ENCODE measurements at regions not wholly inside any gene's neighbourhood (a gene's known extent, or its start where the extent isn't known, plus 50 kb on each side); places are given as distances from the start of the nearest gene placed in this dataset.
"Not testable (repeated sequence)": the region's sequence is repeated elsewhere in the genome, so short reads cannot be mapped to it uniquely, and the experiment has no call there.

DNA sequence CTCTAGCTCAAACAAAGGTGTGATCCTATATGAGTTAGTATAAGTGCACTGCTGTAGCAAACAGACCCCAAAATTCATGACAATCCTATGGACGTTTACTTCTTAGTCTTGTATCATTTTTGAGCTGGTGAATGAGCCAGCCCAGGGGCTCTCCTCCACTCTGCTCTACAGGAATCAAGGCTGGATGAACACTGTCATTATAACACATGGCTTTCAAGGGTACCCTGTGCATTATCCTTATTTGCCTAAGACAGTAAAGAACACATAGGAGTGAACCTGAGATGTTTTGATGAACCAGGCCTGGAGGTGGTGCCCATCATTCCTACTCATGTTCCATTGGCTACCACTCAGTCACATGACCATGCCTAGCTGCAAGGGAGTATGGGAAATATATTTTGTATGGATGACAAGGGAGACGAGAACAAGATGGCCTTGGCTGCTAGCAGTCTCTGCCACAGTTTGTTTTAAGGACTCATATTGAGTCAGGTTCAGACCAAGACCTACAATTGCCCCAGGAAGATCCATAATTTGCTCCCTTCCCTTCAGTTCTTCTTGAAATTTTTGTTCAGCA lies 107.4 kb upstream of the HES1 start:
- no peak for DNase-seq

DNA sequence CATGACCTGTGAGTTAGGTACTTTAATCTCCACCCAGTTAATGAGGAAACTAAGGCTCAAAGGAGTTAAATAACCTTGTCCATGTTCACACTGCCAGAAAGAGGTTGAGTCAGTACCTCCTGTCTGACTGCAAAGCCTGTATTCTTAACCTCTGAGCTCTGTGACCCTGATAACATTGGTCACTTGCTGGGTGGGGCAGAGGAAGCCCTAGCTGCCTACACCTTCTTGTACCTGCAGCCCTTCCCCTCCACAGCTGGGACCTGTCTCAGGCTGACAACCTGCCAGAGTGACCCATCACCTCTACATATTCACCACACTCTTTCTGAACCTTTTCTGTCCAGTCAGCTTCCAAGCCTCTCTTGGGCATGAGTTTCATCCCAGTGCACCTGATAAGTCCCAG lies 106.1 kb upstream of the HES1 start:
- no peak for DNase-seq

DNA sequence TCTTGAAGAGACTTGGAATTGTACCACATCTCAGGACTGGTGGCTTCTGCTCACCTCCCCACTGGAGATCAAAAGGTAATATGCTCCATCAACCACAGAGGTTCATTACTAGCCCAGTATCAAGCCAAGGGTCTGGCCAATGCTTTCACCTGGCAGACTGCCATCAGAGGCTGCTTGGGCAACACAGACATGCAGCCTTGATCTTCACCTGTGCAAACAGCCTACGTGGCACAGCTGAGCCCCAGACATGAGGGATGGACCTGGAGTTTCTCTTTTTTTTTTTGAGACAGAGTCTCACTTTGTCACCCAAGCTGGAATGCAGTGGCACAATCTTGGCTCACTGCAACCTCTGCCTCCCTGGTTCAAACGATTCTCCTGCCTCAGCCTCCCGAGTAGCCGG lies 105.6 kb upstream of the HES1 start:
- DNase-seq: no peak

DNA sequence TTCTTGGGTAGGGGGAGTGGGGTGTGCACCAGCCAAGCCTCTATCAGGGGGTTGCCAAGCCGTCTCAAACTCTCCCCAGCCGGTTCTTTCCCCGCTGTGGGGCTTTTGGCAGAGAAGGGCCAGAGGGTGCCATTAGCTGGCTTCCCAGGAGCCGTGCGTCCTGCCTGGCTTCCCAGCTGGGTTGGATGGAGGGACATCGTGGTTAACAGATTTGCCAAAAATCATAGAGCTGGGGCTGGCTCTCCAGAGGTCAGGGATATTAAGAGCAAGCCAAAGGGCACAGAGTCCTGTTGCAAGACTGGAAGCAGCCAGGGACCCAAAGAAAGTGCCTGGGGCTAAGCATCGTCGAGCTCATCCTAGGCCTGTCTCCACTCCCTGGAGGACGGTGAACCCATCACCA lies 104.6 kb upstream of the HES1 start:
- no peak for DNase-seq

DNA sequence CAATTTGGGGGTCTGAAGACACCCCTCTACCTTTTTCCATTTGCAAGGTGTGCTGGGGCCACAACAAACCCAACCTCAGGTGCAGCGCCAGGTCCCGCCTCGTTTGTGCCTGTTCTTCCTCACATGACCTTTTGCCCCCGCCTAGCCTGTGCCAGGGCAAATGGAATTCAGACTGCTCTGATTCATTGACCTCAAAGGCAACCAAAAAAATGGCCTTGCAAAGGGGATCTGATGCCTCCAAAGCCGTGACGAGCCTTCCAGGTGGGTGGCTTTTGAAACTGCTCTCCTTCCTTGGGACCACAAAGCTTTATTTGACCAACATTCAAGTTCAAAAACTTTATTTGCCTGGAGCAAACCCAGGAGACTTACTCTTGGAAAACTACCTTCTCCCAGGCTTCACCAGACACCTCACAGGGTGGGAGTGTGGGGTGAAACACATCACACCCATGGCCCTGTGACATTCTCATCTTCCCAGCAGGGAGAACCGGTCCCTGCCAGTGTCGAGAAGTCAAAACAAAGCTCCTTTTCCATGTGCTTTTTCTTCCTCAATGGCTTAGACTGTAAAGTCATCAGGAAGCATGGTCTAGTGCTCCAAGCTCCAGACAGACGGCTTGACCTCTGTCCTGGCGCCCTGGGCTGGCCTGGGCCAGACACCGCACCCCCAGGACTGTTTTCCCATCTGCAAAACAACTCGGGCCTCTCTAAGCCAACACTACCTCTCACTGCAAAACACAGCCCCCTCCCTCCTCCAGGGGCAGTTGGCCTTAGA lies 103.9 kb upstream of the HES1 start:
- no peak for DNase-seq

DNA sequence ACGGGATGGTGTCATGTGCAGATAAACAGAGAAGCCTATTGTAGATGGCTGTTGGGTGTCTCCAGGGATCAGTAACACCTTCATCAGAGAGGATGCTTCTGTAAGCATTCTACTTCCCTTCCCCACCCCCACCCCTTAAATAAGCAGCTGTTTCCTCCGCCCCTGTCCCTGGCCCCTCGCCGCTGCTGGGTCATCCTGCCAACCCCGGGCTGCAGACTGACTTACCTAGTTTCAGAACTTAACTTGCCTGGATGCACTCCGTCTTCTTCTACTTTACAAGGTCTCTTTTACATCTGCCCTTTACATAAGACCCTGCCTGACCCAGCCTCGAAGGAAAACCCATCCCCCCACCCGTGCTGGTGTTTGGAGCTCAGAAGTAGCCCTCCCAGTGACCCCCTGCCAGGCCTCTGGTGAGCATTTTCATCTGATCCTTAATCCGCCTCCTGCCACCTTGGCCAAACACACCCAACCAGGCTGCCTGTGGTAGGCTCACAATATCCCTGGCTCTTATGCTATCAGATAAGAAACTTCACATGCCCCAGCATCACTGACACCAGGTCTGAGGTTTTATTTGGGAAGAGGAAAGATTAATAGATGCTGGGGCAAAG lies 103.0 kb upstream of the HES1 start:
- no peak for DNase-seq

DNA sequence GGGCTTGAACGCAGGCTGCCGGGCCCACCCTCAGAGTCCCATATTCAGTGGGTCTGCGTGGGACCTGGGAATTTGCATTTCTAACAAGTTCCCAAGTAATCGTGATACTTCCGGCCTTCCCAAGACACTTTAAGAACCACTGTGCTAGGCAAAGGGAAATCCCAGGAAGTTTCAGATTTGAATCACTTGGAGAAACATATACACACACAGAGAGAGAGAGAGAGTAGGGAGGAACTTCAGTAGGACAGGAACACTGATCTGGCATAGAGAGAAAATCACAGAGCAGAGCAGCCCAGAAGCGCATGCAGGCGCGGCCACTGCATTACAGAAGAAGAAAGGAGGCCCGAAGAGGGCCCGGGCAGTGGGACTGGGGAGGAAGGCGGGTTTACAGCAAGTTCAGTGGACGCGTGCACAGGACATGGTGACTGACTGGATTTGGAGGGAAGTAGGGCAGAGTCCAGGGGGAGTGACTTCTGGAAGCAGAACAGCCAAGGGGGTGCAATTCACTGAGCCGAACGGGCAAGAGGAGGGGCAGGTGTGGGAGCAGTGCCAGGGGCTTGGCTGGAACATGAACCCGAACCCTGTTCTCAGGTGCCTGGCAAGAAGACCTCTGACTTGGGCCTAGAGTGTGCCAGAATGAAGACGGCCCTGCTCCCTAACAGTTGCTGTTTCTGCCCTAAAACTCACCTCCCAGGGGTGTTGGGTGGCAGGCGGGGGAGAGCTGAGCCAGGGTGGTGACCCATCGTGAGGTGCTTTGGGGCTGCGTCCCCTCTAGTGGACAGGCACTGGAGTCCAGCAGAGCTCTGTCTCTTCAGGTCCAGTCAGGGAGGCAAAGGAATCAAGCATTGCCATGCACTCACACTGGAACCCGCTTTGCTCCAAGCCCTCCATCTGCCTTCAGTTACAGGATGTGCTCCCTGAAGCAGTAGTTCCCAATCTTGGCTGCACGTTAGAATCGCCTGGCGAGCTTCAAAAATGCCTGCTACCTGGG lies 101.3 kb upstream of the HES1 start:
- no peak for DNase-seq

DNA sequence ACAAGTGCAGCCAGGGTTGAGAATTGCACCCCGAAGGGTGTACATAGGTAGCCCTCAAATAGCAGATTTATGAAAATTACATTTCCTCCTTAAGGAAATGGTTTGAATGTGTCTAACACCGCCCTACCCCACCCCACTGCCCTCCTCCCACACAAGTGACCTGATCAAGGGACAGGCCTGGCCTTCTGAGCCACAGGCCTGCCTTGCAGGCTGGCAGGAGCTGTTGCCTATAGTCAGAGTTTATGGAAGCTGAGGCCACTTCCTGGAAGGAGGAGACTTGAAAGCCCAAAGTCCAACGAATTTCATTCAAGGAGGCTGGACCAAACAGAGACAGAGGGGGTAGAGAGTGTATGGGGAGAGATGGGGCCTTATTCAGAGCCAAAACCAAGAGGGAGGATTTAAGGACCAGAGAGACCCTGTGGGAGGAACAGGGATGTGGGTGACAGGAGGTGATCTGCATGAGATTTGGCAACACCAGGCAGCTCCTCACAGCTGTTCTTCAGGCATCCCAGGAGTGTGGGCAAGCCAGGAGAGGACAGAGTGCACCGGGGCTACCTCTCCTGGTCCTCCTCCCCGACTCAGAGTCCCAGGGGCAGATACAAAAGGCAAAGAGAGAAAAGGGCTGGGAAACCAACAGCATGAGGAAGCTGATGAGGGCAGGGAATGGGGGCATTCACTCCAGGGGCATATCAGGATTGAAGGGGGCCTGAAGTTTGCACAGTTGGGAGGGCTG lies 100.4 kb upstream of the HES1 start:
- no peak for DNase-seq

DNA sequence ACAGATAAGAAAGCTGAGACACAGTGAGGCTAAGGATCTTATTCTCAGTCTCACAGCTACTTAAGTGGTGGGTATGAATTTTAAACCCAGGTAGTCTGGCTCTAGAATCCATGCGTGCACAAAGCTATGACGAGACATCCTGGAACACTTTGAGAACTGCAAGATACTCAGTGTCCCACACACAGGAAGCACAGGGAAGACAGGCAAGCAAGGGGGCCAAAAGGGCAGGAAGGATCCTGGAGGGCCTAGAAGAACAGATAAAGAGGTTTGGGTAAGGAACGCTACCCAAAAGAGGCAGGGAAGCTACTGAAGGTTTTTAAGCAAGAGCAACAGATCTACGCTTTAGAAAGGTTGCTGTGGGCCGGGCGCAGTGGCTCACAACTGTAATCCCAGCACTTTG lies 99.1 kb upstream of the HES1 start:
- no peak for DNase-seq

DNA sequence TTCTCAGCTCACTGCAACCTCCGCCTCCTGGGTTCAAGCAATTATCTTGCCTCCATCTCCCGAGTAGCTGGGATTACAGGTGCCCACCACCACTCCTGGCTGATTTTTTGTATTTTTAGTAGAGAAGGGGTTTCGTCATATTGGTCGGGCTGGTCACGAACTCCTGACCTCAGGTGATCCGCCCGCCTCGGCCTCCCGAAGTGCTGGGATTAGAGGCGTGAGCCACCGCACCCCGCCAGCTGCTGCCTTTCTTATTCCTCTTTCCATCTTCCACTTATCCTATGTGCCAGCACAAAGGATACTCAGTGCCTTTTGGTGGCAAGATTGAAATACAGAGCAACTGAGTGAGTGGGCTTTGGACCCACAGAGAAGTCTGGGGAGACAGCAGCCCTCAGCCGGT lies 97.6 kb upstream of the HES1 start:
- DNase-seq: not testable (repeated sequence)

DNA sequence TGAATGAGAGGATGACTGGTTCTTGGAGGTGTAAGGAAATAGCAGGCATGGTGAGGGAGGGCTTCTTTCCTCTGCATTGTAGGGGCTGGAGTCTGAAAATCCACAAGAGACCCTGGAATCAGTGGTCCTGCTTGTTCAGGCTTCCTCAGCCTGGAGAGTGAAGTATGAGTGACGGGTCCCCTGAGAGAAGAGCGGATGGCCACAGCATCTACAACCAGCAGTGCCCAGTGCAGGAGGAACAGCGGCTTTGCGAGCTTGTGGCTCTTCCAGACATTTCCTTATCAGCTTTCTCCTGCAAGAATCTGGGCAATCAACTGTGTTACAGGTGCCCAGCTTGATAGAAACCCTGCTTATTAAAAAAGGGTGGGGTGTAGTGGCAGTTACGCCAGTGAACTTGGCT lies 97.0 kb upstream of the HES1 start:
- DNase-seq: no peak

DNA sequence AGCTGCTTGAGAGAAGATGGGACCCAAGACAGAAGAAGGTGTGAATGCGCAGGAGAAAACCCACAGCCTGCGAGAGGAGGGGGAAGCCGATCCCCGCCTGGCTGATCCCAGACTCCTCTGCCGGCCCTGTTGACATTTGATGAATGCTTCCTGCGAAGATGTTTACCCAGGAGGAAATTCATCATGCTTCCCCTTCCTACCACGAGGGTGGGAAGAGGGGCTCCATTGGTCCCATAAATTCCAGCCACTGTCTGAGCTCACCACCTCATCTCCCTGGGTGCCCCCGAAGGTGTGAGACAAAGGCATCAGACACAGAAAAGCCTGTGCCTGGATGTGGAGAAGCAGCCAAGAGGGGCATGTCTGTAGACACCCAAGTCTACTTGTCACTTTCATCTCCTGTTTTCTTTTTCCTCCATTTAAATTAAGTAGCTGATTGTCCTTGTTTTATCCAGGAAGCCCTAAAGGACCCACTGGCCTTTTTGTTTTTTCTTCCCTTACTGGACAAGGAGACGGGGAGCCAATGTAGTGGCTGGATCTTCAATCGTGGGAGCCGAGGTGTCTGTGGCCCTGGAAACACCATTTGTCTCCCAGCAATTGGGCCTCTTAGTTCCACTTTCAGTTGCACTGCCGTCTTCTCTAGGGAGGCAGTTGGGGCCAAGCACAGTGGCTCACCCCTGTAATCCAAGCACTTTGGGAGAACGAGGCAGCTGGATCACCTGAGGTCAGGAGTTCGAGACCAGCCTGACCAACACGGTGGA lies 95.3 kb upstream of the HES1 start:
- DNase-seq: no peak

DNA sequence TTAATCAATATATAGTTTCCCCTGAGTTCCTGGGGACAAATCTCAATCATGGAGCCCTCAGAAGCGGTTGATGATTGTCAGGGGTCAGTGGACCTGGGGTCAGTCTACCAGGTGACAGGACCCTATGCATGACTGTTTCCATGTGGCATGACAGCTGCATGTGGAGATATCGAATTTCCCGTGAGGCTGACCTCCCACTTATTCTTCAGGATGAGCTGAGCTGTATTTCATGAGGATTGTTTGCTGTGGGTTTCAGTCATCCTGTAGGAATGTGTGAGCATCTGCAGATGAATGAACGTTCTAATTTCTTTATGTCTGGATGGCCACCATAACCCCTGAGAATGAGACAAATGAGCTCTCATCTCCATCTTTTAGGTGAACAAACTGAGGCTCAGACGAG lies 93.0 kb upstream of the HES1 start:
- DNase-seq: no peak

DNA sequence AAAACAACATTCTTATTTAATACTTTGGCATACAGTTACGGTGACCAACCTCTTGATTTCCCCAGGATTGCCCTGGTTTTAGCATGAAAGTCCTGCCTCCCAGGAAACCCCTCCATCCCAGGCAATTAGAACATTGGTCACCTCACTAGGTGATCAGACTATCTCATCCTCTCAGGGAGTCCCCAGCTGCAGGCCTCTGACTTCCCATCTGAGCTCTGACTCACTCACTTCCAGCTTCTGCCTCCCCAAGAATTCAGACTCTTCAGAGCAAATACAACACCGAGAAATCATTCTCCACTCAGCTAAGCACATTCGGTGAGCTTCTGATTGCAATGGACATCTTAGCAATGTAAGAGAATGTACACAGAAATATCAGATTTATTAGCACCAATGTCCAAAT lies 92.4 kb upstream of the HES1 start:
- DNase-seq: no peak

DNA sequence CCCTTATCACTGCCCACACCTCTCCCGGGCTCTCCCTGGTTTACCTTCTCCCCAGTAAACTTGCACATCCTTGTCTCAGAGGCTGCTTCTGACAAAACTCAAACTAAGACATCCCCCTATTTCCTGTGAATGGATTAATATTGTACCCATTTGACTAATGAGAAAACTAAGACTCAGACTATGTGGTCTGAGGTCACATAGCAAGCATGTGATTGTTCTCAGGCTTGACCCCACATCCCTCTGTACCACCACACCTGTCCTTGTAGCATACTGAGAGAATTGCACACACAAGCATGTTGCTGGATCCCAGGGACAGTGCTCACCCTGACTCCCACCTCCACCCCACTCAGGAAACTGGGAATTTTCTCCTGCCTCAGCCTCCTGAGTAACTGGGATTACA lies 90.7 kb upstream of the HES1 start:
- DNase-seq: no peak

DNA sequence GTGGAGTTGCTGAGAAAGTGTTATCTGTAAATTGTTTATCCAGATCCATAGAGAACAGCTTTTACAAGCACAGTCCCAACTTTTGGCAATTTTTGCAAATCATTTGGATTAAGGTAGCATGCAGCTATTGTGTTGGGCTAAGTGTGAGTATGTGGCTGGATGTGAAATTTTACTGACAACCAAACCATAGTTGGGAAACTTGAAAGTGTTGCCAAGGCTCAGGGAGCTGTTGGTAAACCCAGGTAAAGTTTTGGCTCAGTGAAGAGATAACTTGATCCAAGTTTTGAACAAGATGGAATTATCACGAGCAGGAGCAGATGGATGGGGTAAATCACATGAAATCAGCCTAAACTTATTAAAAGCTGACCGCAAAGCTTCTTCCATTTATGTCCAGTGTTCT lies 90.0 kb upstream of the HES1 start:
- DNase-seq: no peak

DNA sequence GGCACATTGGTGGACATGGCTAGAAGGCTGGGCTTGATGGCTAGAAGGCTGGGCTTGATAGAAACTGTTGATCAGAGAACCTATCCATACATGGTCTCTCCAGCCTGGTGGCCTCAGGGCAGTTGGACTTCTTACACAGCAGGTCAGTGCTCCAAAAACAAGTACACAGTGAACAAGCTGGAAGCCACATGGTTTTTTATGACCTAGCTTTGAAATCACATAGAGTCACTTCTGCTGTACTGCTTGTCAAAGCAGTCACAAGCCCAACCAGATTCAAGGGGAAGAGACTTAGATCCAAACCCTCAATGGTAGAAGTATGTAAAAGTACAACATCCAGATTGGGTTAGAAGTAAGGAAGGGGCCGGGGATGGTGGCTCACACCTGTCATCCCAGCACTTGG lies 89.4 kb upstream of the HES1 start:
- DNase-seq: no peak

DNA sequence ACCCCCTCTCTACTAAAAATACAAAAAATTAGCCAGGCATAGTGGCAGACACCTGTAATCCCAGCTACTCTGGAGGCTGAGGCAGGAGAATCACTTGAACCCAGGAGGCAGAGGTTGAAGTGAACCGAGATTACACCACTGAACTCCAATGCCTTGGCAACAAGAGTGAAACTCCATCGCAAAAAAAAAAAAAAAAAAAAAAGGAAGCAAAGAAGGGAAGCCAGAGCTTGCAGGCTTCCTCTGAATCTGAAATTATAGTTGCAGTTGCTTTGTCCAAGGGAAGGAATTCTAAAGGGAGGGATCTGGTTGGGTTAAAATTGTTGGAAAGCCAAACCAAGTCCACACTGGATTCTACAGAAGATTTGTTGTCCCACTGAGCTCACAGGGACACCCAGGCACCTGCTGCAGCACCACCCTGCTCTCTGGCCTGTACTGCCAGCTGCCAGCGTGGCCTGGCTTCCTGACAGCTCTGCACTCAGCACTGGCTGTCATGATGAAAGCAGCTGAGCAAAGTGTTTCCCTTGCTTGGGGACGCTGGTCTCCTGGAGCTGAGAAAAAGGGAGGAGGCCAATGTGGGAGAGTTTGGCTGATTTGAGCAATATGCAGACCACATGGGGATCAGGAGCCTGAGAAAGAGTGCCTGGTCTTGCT lies 88.8 kb upstream of the HES1 start:
- DNase-seq: no peak

DNA sequence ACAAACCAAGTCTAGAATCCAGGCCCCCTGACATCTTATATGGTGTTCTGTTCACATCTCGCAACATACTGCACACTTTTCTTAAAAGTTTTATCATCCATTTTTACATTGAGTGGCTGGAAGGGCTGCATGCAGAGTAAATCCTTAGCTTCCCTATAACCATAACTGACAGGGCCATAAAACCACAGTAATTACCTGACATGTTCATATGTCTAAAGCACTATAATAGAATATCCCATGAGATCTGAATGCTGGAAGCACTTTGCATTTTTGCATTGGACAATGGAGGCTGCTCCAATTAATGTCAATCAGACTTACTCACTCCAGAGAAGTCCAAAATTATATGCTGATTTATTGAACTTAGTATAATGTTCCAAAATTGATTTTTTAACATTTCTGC lies 86.6 kb upstream of the HES1 start:
- no peak for DNase-seq

DNA sequence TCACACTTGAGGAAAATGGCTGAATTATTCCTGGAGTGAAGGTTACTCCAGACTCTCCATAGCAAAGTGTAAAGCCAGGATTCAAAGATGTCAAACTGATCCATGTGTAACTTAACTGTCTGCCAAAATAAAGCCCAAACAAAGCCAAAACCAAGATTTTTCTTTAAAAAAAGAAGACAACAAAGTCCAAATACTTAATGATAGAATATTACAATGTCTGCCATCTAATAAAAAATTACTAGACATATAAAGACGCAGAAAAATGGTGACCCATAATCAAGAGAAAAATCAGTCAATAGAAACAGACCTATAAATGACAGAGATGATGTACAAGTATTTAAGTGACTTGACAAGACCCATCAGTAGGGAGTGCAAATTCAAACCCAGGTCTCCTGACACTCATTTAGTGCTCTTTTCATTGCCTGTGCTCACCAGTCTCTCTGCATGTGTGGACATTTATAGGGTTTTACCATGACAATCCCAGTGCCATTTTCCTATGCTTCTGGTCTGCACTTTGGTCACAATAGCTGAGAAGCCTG lies 85.1 kb upstream of the HES1 start:
- DNase-seq: no peak
